SK-N-SH (cell line): ENCODE measurements at regions not wholly inside any gene's neighbourhood (a gene's known extent, or its start where the extent isn't known, plus 50 kb on each side); places are given as distances from the start of the nearest gene placed in this dataset.

Experiments used
- ELF1 ChIP-seq: IDR thresholded peaks from 2 replicates; pipeline ENCODE4 v1.4.0; 2012
- RCOR1 ChIP-seq: fragments of 150-350 bp; IDR thresholded peaks from 2 replicates; pipeline ENCODE4 v1.6.1; 2017; ENCODE audit warnings: antibody characterized with exemption, low read length
- SIN3A ChIP-seq: IDR thresholded peaks from 2 replicates; pipeline ENCODE4 v1.6.1; 2012; ENCODE audit warnings: low read depth, mild to moderate bottlenecking, low read length, moderate library complexity, borderline replicate concordance
- TAF1 ChIP-seq: IDR thresholded peaks from 2 replicates; pipeline ENCODE4 v1.6.1; 2012; ENCODE audit warnings: low read depth, mild to moderate bottlenecking, low read length, moderate library complexity, borderline replicate concordance
- TF ChIP-seq, protein P1 (sequence below): IDR thresholded peaks from 2 replicates; pipeline ENCODE4 v1.6.1; 2012; ENCODE audit warnings: mild to moderate bottlenecking, low read depth, low read length, moderate library complexity

DNA sequence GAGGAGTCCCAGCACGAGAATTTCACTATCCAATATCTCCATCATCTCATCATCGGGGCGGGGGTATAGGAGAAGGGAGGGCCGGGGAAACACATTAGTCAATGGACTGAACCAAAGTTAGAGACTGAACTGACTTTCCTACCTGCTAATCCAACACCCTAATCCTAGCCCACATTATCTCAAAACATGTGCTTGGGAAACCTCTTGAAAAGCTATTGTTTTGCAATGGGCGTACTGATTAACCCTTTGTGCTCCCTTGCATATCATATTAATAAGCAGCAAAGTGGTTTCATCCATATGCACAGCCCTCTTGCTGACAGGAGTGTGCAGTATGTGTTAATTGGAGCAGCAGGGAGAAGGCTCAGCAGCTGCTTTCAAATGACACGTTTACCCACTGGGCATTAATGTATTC lies 125.7 kb upstream of the GRIP1 start:
- TF ChIP-seq TAF1 (no peak), SIN3A (no peak), RCOR1 (no peak), ELF1 (no peak)
- TF ChIP-seq, protein P1, sequence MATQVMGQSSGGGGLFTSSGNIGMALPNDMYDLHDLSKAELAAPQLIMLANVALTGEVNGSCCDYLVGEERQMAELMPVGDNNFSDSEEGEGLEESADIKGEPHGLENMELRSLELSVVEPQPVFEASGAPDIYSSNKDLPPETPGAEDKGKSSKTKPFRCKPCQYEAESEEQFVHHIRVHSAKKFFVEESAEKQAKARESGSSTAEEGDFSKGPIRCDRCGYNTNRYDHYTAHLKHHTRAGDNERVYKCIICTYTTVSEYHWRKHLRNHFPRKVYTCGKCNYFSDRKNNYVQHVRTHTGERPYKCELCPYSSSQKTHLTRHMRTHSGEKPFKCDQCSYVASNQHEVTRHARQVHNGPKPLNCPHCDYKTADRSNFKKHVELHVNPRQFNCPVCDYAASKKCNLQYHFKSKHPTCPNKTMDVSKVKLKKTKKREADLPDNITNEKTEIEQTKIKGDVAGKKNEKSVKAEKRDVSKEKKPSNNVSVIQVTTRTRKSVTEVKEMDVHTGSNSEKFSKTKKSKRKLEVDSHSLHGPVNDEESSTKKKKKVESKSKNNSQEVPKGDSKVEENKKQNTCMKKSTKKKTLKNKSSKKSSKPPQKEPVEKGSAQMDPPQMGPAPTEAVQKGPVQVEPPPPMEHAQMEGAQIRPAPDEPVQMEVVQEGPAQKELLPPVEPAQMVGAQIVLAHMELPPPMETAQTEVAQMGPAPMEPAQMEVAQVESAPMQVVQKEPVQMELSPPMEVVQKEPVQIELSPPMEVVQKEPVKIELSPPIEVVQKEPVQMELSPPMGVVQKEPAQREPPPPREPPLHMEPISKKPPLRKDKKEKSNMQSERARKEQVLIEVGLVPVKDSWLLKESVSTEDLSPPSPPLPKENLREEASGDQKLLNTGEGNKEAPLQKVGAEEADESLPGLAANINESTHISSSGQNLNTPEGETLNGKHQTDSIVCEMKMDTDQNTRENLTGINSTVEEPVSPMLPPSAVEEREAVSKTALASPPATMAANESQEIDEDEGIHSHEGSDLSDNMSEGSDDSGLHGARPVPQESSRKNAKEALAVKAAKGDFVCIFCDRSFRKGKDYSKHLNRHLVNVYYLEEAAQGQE, result no peak
